Activated CD4-positive, alpha-beta T cell treated with anti-CD3 and anti-CD28 coated beads, Interleukin-2, amount 50 U/mL, for 4 hours (primary cell): ENCODE measurements at regions not wholly inside any gene's neighbourhood (a gene's known extent, or its start where the extent isn't known, plus 50 kb on each side); places are given as distances from the start of the nearest gene placed in this dataset.
"Not testable (repeated sequence)": the region's sequence is repeated elsewhere in the genome, so short reads cannot be mapped to it uniquely, and the experiment has no call there.

Experiments
- DNase-seq, 2 experiments: peaks; one replicate each; pipeline ENCODE4 v3.0.0-alpha.2; 2020

DNA sequence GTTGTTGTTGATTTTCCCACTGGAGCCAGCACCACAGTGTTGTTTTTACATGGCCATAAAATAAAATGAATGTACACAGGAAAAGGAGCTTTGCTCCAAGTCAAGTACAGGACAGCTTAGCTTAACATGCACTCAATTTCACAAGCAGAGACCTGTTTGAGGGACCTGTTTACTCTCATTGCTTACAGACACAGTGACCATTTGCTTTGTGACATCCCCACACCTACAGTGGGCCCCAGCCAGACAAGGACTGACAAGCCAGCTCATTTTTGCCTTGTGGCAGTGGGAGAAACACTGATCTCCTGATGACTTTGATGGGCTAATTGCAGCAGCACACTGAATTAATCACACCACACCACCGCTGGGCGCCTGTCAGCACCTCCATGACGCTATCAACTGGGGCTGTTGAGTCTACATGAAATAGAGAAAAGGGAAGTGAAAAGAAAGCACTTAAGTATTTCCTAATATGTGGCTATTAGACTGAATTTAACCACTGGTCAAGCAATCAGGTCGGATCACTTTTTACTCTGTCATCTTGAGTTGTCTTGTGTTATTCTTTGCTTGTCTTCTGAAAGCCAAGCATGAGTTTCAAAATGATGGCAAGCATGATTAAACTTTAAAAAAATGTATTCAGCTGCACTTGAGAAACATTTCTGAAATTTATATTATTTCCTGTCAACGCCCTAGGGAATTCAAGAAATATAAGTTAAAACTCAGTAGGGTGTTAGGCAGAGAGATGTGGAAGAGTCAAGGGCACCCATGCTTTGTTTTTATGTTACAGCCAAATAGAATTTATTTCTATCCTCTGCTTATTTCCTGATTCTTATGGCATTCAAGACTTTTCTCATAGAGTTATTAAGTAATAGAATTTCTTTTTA lies 557.7 kb downstream of the RAB28 start:
- no peak for DNase-seq

DNA sequence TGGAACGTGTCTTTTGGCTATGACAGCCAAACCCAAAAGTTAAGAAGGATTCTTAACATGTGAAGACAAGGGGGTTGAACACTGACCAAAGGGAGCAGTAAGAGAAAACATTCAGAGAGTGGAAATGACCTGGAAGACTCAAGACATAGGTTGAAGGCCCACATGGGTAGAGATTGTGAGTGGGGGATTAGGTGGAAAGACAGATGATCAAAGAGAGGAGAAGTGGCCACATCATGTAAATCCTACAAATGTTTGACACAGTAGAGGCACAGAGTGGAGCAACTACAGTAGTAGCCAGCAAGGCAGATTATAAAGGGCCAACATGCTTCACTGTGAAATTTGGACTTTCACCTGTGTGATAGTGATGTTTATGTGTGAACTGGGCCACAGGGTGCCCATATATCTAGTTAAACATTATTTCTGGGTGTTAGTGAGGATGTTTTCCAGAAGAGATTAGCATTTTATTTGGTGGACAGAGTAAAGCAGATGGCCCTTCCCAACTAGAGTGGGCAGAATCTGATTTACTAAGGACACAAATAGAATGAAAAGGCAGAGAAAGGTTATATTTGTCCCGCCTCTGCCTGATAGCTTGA lies 559.3 kb downstream of the RAB28 start:
- no peak for DNase-seq

DNA sequence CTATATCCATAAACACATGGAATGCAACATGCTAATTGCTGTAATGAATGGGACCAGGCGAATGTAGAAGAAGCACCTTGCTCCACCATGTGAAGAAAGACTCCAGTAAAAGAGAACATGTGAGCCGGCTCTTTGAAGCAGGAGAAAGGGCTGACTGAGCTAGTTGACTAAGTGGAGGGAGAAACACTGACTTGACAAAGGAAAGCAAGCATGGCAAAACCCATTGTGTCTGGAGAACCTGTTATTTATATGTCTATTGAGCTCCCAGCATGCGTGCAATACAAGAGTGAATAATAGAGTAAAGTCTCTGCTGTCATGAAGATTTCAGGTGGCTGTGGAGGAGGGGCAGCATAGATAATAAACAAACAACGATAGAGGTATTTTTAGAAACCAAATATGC lies 559.9 kb downstream of the RAB28 start:
- no peak for DNase-seq

- DNase-seq = no peak
Observed at GRCh38 chr4:12912896-12913418, 571.2 kb downstream of the RAB28 start.

DNA sequence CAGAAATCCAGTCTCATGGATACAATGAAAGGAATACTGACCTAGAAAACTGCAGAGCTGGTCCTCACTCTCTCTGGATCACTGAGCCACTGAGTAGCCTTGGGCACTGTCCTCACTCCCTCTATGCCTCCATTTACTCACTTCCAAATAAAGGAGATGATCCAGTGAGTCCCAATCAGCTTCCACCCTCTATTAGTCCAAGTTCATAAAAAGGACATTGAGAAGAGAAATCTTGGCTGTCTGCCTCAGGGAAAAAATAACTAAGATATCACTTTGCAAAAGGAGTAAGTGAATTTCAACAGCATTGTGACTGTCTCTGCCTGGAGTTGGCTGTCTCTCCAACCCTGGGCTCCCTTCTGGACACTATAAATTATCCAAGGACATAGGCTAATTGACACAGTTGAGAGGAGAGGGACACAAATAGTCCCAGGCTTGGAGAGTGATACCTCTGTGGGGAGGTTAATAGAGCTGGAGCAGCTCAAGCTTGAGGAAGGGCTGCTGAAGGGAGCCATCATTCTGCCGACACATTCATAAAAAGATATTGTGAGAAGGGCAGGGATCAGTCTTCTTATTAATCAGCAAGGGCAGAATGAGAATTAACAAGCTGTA lies 572.3 kb downstream of the RAB28 start:
- DNase-seq = no peak

DNA sequence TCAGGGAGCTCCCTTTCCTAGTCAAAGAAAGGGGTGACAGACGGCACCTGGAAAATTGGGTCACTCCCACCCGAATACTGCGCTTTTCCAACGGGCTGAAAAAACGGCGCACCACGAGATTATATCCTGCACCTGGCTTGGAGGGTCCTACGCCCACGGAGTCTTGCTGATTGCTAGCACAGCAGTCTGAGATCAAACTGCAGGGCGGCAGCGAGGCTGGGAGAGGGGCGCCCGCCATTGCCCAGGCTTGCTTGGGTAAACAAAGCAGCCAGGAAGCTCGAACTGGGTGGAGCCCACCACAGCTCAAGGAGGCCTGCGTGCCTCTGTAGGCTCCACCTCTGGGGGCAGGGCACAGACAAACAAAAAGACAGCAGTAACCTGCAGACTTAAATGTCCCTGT lies 580.5 kb downstream of the RAB28 start:
- not testable (repeated sequence) for DNase-seq

GRCh38 chr4:12902735-12903134 lies 581.4 kb downstream of the RAB28 start:
- DNase-seq = no peak

- DNase-seq = no peak
Observed at GRCh38 chr4:12897954-12898353, 586.2 kb downstream of the RAB28 start.

GRCh38 chr4:12894062-12894461 lies 590.1 kb downstream of the RAB28 start:
- DNase-seq = no peak

DNA sequence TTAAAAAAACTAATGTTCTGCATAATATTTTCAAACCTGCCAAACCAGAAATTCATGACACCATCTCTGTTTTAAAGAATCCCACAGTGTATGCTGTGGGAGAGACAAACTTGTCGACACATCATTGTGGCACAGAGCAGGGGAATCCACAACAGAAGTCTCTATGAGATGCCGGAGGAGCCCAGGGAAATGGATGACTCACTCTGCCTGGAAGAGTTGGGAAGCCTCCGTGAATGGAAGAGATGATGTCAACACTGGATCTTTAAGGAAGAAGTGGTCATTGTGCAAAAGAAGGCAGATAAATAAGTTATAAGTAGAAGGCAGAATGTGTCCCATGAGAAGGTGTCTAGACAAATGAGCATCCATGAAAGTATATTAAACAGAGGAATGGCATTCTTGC lies 595.1 kb downstream of the RAB28 start:
- DNase-seq = no peak

- no peak for DNase-seq
Observed at GRCh38 chr4:12884846-12885796, 599.0 kb downstream of the RAB28 start.

- DNase-seq = no peak
Observed at GRCh38 chr4:12881945-12882584, 602.1 kb downstream of the RAB28 start.

DNA sequence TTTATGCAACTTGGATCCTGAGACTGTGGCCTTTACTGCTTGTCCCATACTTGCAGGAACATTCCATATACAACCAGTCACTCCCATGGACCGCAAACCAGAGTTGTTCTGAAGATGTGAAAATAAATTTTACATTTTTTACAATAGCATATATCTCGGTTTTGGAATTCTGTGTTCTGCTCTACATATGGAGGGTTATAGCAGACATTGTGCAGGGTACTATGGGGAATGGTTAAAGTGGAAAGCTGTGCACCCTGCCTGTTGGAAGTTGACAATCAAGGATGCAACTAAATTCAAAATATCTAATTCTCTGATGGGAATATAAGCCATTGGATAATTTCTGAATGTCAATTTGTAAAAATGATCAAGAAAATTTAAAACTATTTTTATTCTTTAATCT lies 603.3 kb downstream of the RAB28 start:
- DNase-seq = no peak

GRCh38 chr4:12879496-12879895 lies 604.6 kb downstream of the RAB28 start:
- DNase-seq = no peak

DNA sequence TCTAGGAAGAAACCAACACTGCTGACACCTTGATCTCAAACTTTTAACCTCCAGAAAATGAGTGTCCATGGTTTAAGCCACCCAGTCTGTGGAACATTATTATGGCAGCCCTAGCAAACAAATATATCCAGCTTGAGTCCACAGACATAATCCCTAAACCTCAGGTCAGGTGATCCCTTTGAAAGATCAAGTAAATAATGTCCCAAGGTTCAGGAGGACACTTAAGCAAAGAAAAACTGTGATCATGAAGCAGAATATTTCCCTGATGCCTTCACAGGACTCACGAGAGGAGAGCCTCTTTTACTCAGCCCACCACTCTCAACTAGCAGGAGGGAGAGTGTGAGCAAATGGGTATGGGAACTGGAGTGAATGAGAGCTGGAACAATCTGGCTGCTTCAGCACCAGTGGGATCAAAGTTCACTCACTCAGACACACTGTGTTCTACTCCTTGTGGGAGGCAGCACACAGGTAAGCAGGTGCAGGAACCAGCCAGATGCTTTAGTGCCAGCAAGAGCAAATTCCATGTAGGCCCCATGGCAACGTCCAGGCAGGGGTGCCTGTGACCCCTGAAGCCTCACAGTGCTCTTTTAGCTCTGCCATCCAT lies 608.4 kb downstream of the RAB28 start:
- DNase-seq = no peak

- DNase-seq = no peak
Observed at GRCh38 chr4:12873351-12873750, 610.8 kb downstream of the RAB28 start.

DNA sequence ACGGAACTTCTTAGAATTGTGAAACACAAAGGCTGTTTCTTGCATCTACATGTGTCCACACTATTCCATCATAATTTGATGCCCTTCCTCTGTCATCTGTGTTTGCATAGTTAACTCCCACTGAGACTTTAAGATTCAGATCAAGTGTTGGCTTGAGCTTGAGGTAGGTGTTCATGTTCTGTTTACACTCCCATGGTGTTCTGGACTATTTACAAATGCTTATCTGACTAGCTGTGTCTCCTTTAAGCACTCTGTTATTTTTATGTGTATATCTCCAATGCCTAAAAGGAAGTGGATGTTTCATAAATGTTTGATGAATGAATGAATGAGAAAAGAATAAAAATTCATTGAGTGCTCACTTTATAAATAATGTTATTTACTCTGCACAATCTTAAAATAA lies 622.7 kb downstream of the RAB28 start:
- no peak for DNase-seq

- no peak for DNase-seq
Observed at GRCh38 chr4:12852338-12853307, 631.5 kb downstream of the RAB28 start.

GRCh38 chr4:12846368-12846767 lies 637.8 kb downstream of the RAB28 start:
- DNase-seq = no peak

DNA sequence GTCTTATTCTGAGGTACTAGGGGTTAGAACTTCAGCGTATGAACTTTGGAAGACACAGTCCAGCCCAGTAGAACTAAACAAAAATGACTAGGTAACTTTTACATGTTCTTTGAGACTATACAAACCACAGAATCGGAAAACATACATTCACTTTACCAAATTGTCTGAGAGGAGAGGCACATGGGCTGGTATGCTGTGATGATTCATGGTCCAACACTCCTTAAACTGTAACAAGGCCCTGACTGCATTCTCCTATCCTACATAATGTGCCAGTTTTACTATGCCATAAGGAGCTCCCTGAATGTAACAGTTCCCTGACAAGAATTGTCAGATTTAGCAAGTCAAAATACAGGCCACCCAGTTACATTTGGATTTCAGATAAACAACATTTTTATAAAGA lies 640.0 kb downstream of the RAB28 start:
- DNase-seq = no peak

- no peak for DNase-seq
Observed at GRCh38 chr4:12827966-12828365, 656.2 kb downstream of the RAB28 start.
